HCT116 (cell line): ENCODE measurements at regions not wholly inside any gene's neighbourhood (a gene's known extent, or its start where the extent isn't known, plus 50 kb on each side); places are given as distances from the start of the nearest gene placed in this dataset.

Source experiments
- ATAC-seq: fragments of 200-7000 bp; cut with Tn5 transposase; 2 replicates; pipeline ENCODE4 v1.9.1; 2020; ENCODE audit warnings: mild to moderate bottlenecking, moderate library complexity
- BruUV-seq: library from RNA; stranded (reverse); fragments of 400-500 nt; replicated peaks from 2 replicates; lab custom pipeline; 2021; lab: Mats Ljungman, UMichigan
- CTCF ChIA-PET: fragments of 300-600 bp; sonication (Branson Sonifier 250); formaldehyde crosslinking; loops from one replicate; lab custom pipeline; 2021; ENCODE audit warnings: antibody characterized with exemption; lab: Charles Lee
- POLR2A ChIA-PET: fragments of 300-600, 350-600 bp; sonication (Branson Sonifier 250); formaldehyde crosslinking; loops from one replicate; lab custom pipeline; 2021; ENCODE audit warnings: antibody characterized with exemption; lab: Charles Lee
- RAD21 ChIA-PET, 2 experiments: fragments of 300-600 bp; sonication (Branson Sonifier 250); formaldehyde crosslinking; loops; one replicate each; lab custom pipeline; 2023; ENCODE audit warnings: low total read pairs in 2 of 2; ENCODE audit not compliant: uncharacterized antibody in 2 of 2, unreplicated experiment in 2 of 2, low non-redundant PET in 1 of 2; lab: Charles Lee
- DNase-seq: peaks from one replicate; pipeline ENCODE4 v3.0.0-alpha.2; 2010; ENCODE audit warnings: low read depth, low spot score
- H2AFZ ChIP-seq: fragments of 200-600 bp; shearing (Covaris generic), sonication (generic); 2 replicates; pipeline ENCODE4 v1.6.1; 2017; ENCODE audit warnings: low read depth, mixed run types, mixed read lengths, antibody characterized with exemption, low read length; ENCODE audit not compliant: poor library complexity, severe bottlenecking
- H3K27ac ChIP-seq: 2 replicates; pipeline ENCODE4 v1.5.1; 2012; ENCODE audit warnings: low read depth, low read length
- H3K27me3 ChIP-seq: fragments of 200-600 bp; sonication (generic); 2 replicates; pipeline ENCODE4 v1.6.1; 2016; ENCODE audit warnings: mixed run types, low read length, mixed read lengths; ENCODE audit not compliant: insufficient read depth
- H3K36me3 ChIP-seq, 2 experiments: fragments of 200-500 bp in 1 of 2; fragments of 200-600 bp in 1 of 2; sonication (Bioruptor generic) in 1 of 2; sonication (generic) in 1 of 2; 2 replicates each; pipeline versions ENCODE4 v1.5.1 to v1.6.1; 2014 to 2016; ENCODE audit warnings: low read length in 2 of 2, inconsistent platforms in 1 of 2, mixed read lengths in 1 of 2, mixed run types in 1 of 2; ENCODE audit not compliant: insufficient read depth in 2 of 2, control insufficient read depth in 1 of 2
- H3K4me1 ChIP-seq, 2 experiments: fragments of 200-600 bp in 1 of 2; sonication (generic) in 1 of 2; 2 replicates each; pipeline versions ENCODE4 v1.5.1 to v1.6.1; 2012 to 2017; ENCODE audit warnings: low read length in 2 of 2, inconsistent platforms in 1 of 2, mild to moderate bottlenecking in 1 of 2, mixed read lengths in 1 of 2, mixed run types in 1 of 2, moderate library complexity in 1 of 2; ENCODE audit not compliant: insufficient read depth in 2 of 2, control insufficient read depth in 1 of 2
- H3K4me2 ChIP-seq: fragments of 200-600 bp; sonication (generic); 2 replicates; pipeline ENCODE4 v1.6.1; 2017; ENCODE audit warnings: mixed run types, low read length, mixed read lengths
- H3K4me3 ChIP-seq, 2 experiments: fragments of 200-600 bp in 1 of 2; sonication (generic) in 1 of 2; replicated peaks in 1 of 2; 2 replicates each; pipeline ENCODE4 v1.5.1; 2011 to 2016; ENCODE audit warnings: low read length in 2 of 2, control low read depth in 1 of 2, low read depth in 1 of 2, mild to moderate bottlenecking in 1 of 2, mixed read lengths in 1 of 2, mixed run types in 1 of 2
- H3K79me2 ChIP-seq: fragments of 200-600 bp; sonication (generic); 2 replicates; pipeline ENCODE4 v1.6.1; 2017; ENCODE audit warnings: mild to moderate bottlenecking, mixed run types, low read length, moderate library complexity, mixed read lengths; ENCODE audit not compliant: insufficient read depth
- H3K9ac ChIP-seq: fragments of 200-600 bp; sonication (generic); 2 replicates; pipeline ENCODE4 v1.6.1; 2016; ENCODE audit warnings: low read length, mixed read lengths
- H3K9me2 ChIP-seq: fragments of 200-600 bp; sonication (generic), shearing (Covaris generic); 2 replicates; pipeline ENCODE4 v1.6.1; 2017; ENCODE audit warnings: mixed run types, mild to moderate bottlenecking, moderate library complexity; ENCODE audit not compliant: insufficient read depth
- H3K9me3 ChIP-seq, 2 experiments: fragments of 200-500 bp in 1 of 2; fragments of 200-600 bp in 1 of 2; sonication (Bioruptor generic) in 1 of 2; sonication (generic) in 1 of 2; 2 replicates each; pipeline ENCODE4 v1.6.1; 2014 to 2017; ENCODE audit warnings: low read length in 2 of 2, mixed read lengths in 2 of 2, inconsistent platforms in 1 of 2, low read depth in 1 of 2, mild to moderate bottlenecking in 1 of 2, mixed run types in 1 of 2, moderate library complexity in 1 of 2; ENCODE audit not compliant: control insufficient read depth in 1 of 2, insufficient read depth in 1 of 2
- H4K20me1 ChIP-seq: fragments of 200-600 bp; sonication (generic), shearing (Covaris generic); 2 replicates; pipeline ENCODE4 v1.6.1; 2017; ENCODE audit warnings: mixed run types, mild to moderate bottlenecking, moderate library complexity; ENCODE audit not compliant: insufficient read depth
- CBX3 ChIP-seq: IDR thresholded peaks from 2 replicates; pipeline ENCODE4 v1.6.1; 2012; ENCODE audit warnings: low read depth
- CEBPB ChIP-seq: IDR thresholded peaks from 2 replicates; pipeline ENCODE4 v1.6.1; 2012; ENCODE audit warnings: low read depth
- ELF1 ChIP-seq: IDR thresholded peaks from 2 replicates; pipeline ENCODE4 v1.6.1; 2012; ENCODE audit warnings: low read depth, borderline replicate concordance
- EZH2 ChIP-seq: fragments of 200-600 bp; sonication (generic); IDR thresholded peaks from 2 replicates; pipeline ENCODE4 v1.6.1; 2017; ENCODE audit warnings: antibody characterized with exemption, mixed run types
- EZH2phosphoT487 ChIP-seq: fragments of 200-600 bp; IDR thresholded peaks from 2 replicates; pipeline ENCODE4 v1.6.1; 2018; ENCODE audit warnings: antibody characterized with exemption, borderline replicate concordance
- JUND ChIP-seq: IDR thresholded peaks from 2 replicates; pipeline ENCODE4 v1.6.1; 2012
- POLR2A ChIP-seq: IDR thresholded peaks from 2 replicates; pipeline ENCODE4 v1.7.0; 2011; ENCODE audit warnings: borderline replicate concordance; ENCODE audit not compliant: insufficient read depth, insufficient read length; ENCODE audit errors: extremely low read depth
- POLR2AphosphoS5 ChIP-seq: IDR thresholded peaks from 2 replicates; pipeline ENCODE4 v1.6.1; 2011; ENCODE audit warnings: mild to moderate bottlenecking, low read depth, low read length, moderate library complexity
- RAD21 ChIP-seq: IDR thresholded peaks from 2 replicates; pipeline ENCODE4 v1.6.1; 2012; ENCODE audit warnings: low read depth, mild to moderate bottlenecking
- SIN3A ChIP-seq: IDR thresholded peaks from 2 replicates; pipeline ENCODE4 v1.6.1; 2012; ENCODE audit warnings: low read depth
- SP1 ChIP-seq: IDR thresholded peaks from 2 replicates; pipeline ENCODE4 v1.6.1; 2012; ENCODE audit warnings: low read depth
- TCF7L2 ChIP-seq: IDR thresholded peaks from 2 replicates; pipeline ENCODE4 v1.7.0; 2011; ENCODE audit warnings: borderline replicate concordance, inconsistent platforms; ENCODE audit not compliant: insufficient read depth, insufficient read length; ENCODE audit errors: extremely low read depth
- ZFX ChIP-seq: fragments of 450-650 bp; IDR thresholded peaks from 2 replicates; pipeline ENCODE4 v1.6.1; 2017
- ZNF274 ChIP-seq: fragments of 200-500 bp; sonication (Bioruptor generic); IDR thresholded peaks from 2 replicates; pipeline ENCODE4 v1.6.1; 2014; ENCODE audit warnings: mild to moderate bottlenecking, low read depth, low read length, inconsistent platforms
- intact Hi-C: fragments of 100-400 bp; cut with micrococcal nuclease; formaldehyde crosslinking; loops from 2 replicates; pipeline ENCODE4 v1.10.0; 2022
- TF ChIP-seq, protein P1 (sequence below): IDR thresholded peaks from 2 replicates; pipeline ENCODE4 v1.6.1; 2012; ENCODE audit warnings: low read depth
- TF ChIP-seq, protein P2 (sequence below): IDR thresholded peaks from 2 replicates; pipeline ENCODE4 v1.6.1; 2011; ENCODE audit warnings: mild to moderate bottlenecking, low read length, moderate library complexity; ENCODE audit not compliant: insufficient replicate concordance; ENCODE audit errors: extremely low read depth

- H3K9me2 ChIP-seq: no peaks in the 10 kb centered on the region
- H3K79me2 ChIP-seq: no peaks in the 10 kb centered on the region
- H3K27ac ChIP-seq: no peak overlapping the region
- H3K4me1 ChIP-seq: no peaks in the 10 kb centered on the region
- H3K4me2 ChIP-seq: no peak overlapping the region
- ChIA-PET CTCF (no interaction called here), RAD21 (no interaction called here), POLR2A (no interaction called here)
- no peak for TF ChIP-seq ZNF274
- TF ChIP-seq RAD21: no peak
- TF ChIP-seq, protein P1, sequence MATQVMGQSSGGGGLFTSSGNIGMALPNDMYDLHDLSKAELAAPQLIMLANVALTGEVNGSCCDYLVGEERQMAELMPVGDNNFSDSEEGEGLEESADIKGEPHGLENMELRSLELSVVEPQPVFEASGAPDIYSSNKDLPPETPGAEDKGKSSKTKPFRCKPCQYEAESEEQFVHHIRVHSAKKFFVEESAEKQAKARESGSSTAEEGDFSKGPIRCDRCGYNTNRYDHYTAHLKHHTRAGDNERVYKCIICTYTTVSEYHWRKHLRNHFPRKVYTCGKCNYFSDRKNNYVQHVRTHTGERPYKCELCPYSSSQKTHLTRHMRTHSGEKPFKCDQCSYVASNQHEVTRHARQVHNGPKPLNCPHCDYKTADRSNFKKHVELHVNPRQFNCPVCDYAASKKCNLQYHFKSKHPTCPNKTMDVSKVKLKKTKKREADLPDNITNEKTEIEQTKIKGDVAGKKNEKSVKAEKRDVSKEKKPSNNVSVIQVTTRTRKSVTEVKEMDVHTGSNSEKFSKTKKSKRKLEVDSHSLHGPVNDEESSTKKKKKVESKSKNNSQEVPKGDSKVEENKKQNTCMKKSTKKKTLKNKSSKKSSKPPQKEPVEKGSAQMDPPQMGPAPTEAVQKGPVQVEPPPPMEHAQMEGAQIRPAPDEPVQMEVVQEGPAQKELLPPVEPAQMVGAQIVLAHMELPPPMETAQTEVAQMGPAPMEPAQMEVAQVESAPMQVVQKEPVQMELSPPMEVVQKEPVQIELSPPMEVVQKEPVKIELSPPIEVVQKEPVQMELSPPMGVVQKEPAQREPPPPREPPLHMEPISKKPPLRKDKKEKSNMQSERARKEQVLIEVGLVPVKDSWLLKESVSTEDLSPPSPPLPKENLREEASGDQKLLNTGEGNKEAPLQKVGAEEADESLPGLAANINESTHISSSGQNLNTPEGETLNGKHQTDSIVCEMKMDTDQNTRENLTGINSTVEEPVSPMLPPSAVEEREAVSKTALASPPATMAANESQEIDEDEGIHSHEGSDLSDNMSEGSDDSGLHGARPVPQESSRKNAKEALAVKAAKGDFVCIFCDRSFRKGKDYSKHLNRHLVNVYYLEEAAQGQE: no peak
- TF ChIP-seq POLR2A: no peak
- TF ChIP-seq TCF7L2: no peak
- TF ChIP-seq ZFX: no peak
- TF ChIP-seq SP1: no peak
- TF ChIP-seq ELF1: no peak
- TF ChIP-seq POLR2AphosphoS5: no peak
- TF ChIP-seq SIN3A: no peak
- no peak for TF ChIP-seq EZH2phosphoT487
- no peak for TF ChIP-seq CBX3
- TF ChIP-seq, protein P2, sequence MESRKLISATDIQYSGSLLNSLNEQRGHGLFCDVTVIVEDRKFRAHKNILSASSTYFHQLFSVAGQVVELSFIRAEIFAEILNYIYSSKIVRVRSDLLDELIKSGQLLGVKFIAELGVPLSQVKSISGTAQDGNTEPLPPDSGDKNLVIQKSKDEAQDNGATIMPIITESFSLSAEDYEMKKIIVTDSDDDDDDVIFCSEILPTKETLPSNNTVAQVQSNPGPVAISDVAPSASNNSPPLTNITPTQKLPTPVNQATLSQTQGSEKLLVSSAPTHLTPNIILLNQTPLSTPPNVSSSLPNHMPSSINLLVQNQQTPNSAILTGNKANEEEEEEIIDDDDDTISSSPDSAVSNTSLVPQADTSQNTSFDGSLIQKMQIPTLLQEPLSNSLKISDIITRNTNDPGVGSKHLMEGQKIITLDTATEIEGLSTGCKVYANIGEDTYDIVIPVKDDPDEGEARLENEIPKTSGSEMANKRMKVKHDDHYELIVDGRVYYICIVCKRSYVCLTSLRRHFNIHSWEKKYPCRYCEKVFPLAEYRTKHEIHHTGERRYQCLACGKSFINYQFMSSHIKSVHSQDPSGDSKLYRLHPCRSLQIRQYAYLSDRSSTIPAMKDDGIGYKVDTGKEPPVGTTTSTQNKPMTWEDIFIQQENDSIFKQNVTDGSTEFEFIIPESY: no peak
- no peak for TF ChIP-seq JUND
- TF ChIP-seq EZH2: no peak
- no peak for TF ChIP-seq CEBPB
- DNase-seq (no peak), ATAC-seq (no peak)
- no peaks in the 10 kb centered on the region for H4K20me1 ChIP-seq
- H3K9me3 ChIP-seq: no peaks in the 10 kb centered on the region; a peak in 1 of 4 replicates
- no peaks in the 10 kb centered on the region for H3K27me3 ChIP-seq
- H3K9ac ChIP-seq: no peak overlapping the region
- intact Hi-C loops: no loop called here
- BruUV-seq: no TSS peak
- H2AFZ ChIP-seq: no peak overlapping the region
- H3K36me3 ChIP-seq: no peaks in the 10 kb centered on the region
- no peak overlapping the region for H3K4me3 ChIP-seq
These were observed 110.1 kb downstream of the INHBA start for GRCh38 chr7:41592794-41593193.
